Lower leg skin (tissue), 4 donors: ENCODE measurements at regions not wholly inside any gene's neighbourhood (a gene's known extent, or its start where the extent isn't known, plus 50 kb on each side); places are given as distances from the start of the nearest gene placed in this dataset.

Source experiments
- DNase-seq, 2 donors: peaks; one replicate each; pipeline ENCODE4 v3.0.0-alpha.2; 2019; ENCODE audit warnings: low spot score in 2 of 2
- H3K4me3 ChIP-seq: fragments of 200-600 bp; sonication (generic); 2 replicates; pipeline ENCODE4 v1.5.1; 2017; ENCODE audit warnings: mild to moderate bottlenecking, low read depth; ENCODE audit not compliant: poor library complexity, severe bottlenecking
- POLR2A ChIP-seq, 2 donors: fragments of 450-650 bp; IDR thresholded peaks; one replicate each; pipeline ENCODE4 v1.6.1; 2016 to 2017; ENCODE audit warnings: antibody characterized with exemption in 2 of 2, mild to moderate bottlenecking in 1 of 2, moderate library complexity in 1 of 2
- WGBS, 2 donors: methylation state at CpG; one replicate each; pipeline ENCODE4 v1.1.5; 2018; 5-methylcytosine and 5-hydroxymethylcytosine counted together
- intact Hi-C: fragments of 100-400 bp; cut with DNase I; formaldehyde crosslinking; loops from one replicate; pipeline ENCODE4 v1.15.0; 2023; ENCODE audit warnings: low total_unique reads
- TF ChIP-seq, protein P1 (sequence below), 3 donors: fragments of 450-650 bp; IDR thresholded peaks; one replicate each; pipeline ENCODE4 v1.5.1; 2016; ENCODE audit warnings: antibody characterized with exemption in 3 of 3, mild to moderate bottlenecking in 3 of 3, moderate library complexity in 2 of 3

DNA sequence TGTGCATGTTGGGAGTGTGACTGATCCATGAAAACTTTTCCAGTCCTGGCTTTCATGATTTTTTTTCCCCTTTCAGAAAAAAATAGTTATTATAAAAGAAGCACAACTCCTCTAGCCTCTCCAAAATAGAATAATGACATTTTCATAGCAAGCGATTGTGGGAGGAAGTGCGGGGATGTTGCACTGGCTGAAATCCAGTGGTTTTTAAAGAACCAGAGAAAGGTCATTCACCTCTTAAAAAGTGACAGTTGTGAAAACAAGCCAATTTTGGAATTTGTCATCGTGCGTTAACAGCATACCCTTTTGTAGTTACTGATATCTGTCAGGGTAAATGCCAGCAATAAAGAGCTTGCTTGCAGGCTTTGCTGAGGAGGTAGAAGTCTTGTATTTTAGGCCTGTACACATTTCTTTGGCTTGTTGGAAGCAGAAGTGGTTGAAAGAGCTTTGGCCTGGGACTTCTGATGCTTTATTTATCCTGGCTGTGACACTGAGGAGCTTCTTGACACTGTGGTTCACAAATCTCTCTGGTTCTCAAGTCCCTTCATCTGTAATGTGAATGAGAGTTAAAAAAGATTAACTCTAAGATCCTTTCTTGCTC lies 545.9 kb downstream of the REEP3 start:
- TF ChIP-seq, protein P1, sequence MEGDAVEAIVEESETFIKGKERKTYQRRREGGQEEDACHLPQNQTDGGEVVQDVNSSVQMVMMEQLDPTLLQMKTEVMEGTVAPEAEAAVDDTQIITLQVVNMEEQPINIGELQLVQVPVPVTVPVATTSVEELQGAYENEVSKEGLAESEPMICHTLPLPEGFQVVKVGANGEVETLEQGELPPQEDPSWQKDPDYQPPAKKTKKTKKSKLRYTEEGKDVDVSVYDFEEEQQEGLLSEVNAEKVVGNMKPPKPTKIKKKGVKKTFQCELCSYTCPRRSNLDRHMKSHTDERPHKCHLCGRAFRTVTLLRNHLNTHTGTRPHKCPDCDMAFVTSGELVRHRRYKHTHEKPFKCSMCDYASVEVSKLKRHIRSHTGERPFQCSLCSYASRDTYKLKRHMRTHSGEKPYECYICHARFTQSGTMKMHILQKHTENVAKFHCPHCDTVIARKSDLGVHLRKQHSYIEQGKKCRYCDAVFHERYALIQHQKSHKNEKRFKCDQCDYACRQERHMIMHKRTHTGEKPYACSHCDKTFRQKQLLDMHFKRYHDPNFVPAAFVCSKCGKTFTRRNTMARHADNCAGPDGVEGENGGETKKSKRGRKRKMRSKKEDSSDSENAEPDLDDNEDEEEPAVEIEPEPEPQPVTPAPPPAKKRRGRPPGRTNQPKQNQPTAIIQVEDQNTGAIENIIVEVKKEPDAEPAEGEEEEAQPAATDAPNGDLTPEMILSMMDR (IDR thresholded peaks at IDR 0.05) = no peak
- TF ChIP-seq POLR2A (IDR thresholded peaks at IDR 0.05) = no peak
- 40 to 46% methylated on average over 4 of the region's 4 CpGs for WGBS, 2 donors
- intact Hi-C loops = no loop called here
- DNase-seq = no peak
- no peak overlapping the region for H3K4me3 ChIP-seq

DNA sequence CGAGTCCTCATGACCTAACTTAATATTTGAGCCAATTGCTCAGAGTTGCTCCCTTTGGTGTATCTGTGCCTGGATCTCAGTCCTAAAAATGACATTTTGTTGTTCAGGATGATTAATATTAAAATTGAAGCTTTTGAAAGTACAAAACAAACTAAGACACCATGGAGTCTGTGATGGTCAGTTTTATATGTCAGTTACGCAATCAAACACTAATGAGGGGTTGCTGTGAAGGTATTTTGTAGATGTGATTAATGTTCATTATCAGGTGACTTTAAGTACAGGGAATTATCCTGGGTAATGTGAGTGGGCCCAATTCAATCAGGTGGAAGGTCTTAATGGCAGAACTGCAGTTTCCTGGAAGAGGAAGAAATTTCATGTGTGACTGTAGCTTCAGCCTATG lies 546.7 kb downstream of the REEP3 start:
- 89 to 95% methylated on average over 2 of the region's 2 CpGs for WGBS, 2 donors
- intact Hi-C loops = no loop called here

DNA sequence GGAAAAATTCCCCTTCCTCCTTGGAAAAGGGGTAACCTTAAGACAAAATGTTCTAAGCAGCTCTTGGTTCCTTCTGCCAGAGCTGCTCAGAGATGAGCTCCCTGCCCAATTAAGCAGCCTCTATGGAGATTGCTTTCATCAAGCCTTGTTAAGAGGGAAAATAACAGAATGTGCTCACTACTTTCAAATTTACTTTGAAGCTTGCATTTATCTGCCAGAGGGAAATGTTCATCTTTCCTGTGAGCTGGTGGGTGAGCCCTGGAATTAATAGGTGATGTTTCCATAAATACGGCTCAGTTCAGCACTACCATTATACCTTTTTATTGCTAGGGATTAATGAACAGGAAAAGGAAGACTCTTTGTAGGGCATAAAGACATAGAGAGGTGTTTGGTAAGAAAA lies 549.0 kb downstream of the REEP3 start:
- no peak overlapping the region for H3K4me3 ChIP-seq
- 50 to 57% methylated on average over 1 of the region's 1 CpG for WGBS, 2 donors
- TF ChIP-seq, protein P1 (IDR thresholded peaks at IDR 0.05) = no peak
- no peak for TF ChIP-seq POLR2A (IDR thresholded peaks at IDR 0.05)
- intact Hi-C loops = no loop called here
- DNase-seq = no peak

More for the DNA sequence above, 546.7 kb downstream of the REEP3 start:
- no peak for TF ChIP-seq POLR2A (IDR thresholded peaks at IDR 0.05)
- TF ChIP-seq, protein P1 (IDR thresholded peaks at IDR 0.05) = no peak
- H3K4me3 ChIP-seq = no peak overlapping the region
- DNase-seq = no peak

DNA sequence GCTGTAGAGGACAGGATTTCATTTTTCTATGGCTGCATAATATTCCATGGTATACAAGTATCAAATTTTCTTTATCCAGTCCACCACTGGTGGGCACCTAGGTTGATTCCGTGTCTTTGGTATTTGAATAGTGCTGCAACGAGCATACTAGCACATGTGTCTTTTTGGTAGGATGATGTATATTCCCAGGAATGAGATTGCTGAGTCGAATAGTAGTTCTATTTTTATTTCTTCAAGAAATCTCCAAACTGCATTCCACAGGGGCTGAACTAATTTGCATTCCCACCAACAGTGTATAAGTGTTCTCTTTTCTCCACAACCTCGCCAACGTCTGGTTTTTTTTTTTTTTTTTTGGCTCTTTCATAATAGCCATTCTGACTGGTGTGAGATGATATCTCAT lies 550.0 kb downstream of the REEP3 start:
- DNase-seq = no peak
- H3K4me3 ChIP-seq = no peak overlapping the region
- intact Hi-C loops = no loop called here
- TF ChIP-seq, protein P1 (IDR thresholded peaks at IDR 0.05) = no peak
- TF ChIP-seq POLR2A (IDR thresholded peaks at IDR 0.05) = no peak
- 19 to 20% methylated on average over 5 of the region's 5 CpGs for WGBS, 2 donors

DNA sequence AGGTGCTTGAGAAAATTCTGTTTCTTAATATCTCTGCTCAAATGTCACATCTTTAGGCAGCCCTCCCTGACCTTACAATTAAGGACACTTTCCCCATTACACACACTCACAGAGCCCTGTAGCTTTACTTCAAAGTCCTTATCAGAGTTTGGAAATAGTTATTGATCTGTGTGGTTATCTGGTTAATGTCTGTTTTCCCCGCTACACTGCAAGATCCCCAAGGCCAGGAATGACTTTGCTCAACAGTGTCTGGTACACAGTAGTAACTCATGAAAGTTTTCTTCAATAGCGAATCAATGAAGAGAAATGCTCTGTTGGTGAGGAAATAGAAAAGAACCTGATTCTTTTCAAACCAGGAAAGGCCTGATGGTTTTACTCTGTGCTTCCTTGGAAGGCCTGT lies 554.4 kb downstream of the REEP3 start:
- TF ChIP-seq, protein P1 (IDR thresholded peaks at IDR 0.05) = no peak
- no peak for TF ChIP-seq POLR2A (IDR thresholded peaks at IDR 0.05)
- WGBS, 2 donors = 86 to 95% methylated on average over 2 of the region's 2 CpGs
- intact Hi-C loops = loop anchor here (5.0 kb wide), 1 partner anchor 633 kb away; no protein-coding TSS in a partner anchor
- no peak overlapping the region for H3K4me3 ChIP-seq
- no peak for DNase-seq
